Ovary (tissue), 3 donors: ENCODE measurements at regions not wholly inside any gene's neighbourhood (a gene's known extent, or its start where the extent isn't known, plus 50 kb on each side); places are given as distances from the start of the nearest gene placed in this dataset.

ENCODE experiments used
- EP300 ChIP-seq: sonication (generic); formaldehyde crosslinking; IDR thresholded peaks from one replicate; pipeline ENCODE4 v1.6.1; 2017; ENCODE audit warnings: antibody characterized with exemption
- POLR2A ChIP-seq: fragments of 450-650 bp; IDR thresholded peaks from one replicate; pipeline ENCODE4 v1.6.1; 2017; ENCODE audit warnings: antibody characterized with exemption, mild to moderate bottlenecking, moderate library complexity
- TF ChIP-seq, protein P1 (sequence below), 3 donors: fragments of 450-650 bp in 2 of 3; fragments of 200-600 bp in 1 of 3; IDR thresholded peaks; one replicate each; pipeline versions ENCODE4 v1.5.1 to v1.8.0; 2016 to 2022; ENCODE audit warnings: antibody characterized with exemption in 3 of 3, mild to moderate bottlenecking in 1 of 3
- donor health status: DM: no; HTN: no; CAD: no.

DNA sequence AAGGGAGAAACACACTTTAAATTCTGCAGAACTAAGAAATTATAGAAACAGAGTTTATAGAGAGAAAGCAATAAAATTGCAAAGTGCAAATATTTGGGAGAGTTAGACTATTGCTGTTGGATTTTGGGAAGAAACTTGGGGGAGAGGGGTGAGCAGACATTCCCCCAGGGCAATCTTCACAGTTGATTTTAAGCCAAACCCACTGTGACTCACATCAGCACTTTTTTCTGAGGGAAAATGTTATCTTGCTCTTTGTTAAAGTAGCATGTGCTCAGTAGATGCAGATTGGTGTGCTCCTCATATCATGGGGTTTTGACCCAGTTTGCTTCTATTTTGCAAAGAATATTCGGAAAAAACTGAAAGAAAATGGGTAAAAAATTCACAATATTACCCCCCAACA is 367.6 kb downstream of the CDH11 start:
- TF ChIP-seq, protein P1, sequence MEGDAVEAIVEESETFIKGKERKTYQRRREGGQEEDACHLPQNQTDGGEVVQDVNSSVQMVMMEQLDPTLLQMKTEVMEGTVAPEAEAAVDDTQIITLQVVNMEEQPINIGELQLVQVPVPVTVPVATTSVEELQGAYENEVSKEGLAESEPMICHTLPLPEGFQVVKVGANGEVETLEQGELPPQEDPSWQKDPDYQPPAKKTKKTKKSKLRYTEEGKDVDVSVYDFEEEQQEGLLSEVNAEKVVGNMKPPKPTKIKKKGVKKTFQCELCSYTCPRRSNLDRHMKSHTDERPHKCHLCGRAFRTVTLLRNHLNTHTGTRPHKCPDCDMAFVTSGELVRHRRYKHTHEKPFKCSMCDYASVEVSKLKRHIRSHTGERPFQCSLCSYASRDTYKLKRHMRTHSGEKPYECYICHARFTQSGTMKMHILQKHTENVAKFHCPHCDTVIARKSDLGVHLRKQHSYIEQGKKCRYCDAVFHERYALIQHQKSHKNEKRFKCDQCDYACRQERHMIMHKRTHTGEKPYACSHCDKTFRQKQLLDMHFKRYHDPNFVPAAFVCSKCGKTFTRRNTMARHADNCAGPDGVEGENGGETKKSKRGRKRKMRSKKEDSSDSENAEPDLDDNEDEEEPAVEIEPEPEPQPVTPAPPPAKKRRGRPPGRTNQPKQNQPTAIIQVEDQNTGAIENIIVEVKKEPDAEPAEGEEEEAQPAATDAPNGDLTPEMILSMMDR (IDR thresholded peaks at IDR 0.05) = no peak
- TF ChIP-seq EP300 = no peak
- no peak for TF ChIP-seq POLR2A
